NB4 (cell line): ENCODE measurements at regions not wholly inside any gene's neighbourhood (a gene's known extent, or its start where the extent isn't known, plus 50 kb on each side); places are given as distances from the start of the nearest gene placed in this dataset.

Source experiments
- CTCF ChIP-seq: IDR thresholded peaks from one replicate; pipeline ENCODE4 v1.5.1; 2012; ENCODE audit warnings: low read depth, low read length
- MYC ChIP-seq: IDR thresholded peaks from 2 replicates; pipeline ENCODE4 v1.6.1; 2011; ENCODE audit warnings: low read depth, low read length
- POLR2A ChIP-seq: IDR thresholded peaks from 2 replicates; pipeline ENCODE4 v1.6.1; 2011; ENCODE audit warnings: mild to moderate bottlenecking; ENCODE audit not compliant: insufficient read length; ENCODE audit errors: extremely low read depth
- TF ChIP-seq, protein P1 (sequence below): IDR thresholded peaks from 2 replicates; pipeline ENCODE4 v1.6.1; 2011; ENCODE audit warnings: low read depth, low read length

- TF ChIP-seq CTCF (no peak), POLR2A (no peak), MYC (no peak)
- TF ChIP-seq, protein P1, sequence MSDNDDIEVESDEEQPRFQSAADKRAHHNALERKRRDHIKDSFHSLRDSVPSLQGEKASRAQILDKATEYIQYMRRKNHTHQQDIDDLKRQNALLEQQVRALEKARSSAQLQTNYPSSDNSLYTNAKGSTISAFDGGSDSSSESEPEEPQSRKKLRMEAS = no peak
Measured at GRCh38 chr14:53231171-53231570, 78.0 kb upstream of the DDHD1 start.
